Neural crest cell (in vitro differentiated cells): ENCODE measurements at regions not wholly inside any gene's neighbourhood (a gene's known extent, or its start where the extent isn't known, plus 50 kb on each side); places are given as distances from the start of the nearest gene placed in this dataset.

Experiments used
- DNase-seq: peaks from one replicate; pipeline ENCODE4 v3.0.0; 2021; ENCODE audit warnings: low read depth, mixed read lengths, low spot score
- H3K27ac Mint-ChIP-seq: one replicate; pipeline ENCODE4 v1.8.0; 2021; ENCODE audit warnings: mild to moderate bottlenecking, mixed read lengths; ENCODE audit not compliant: unreplicated experiment
- H3K27me3 Mint-ChIP-seq: 2 replicates; pipeline ENCODE4 v1.8.0; 2021; ENCODE audit warnings: low read depth, mild to moderate bottlenecking, mixed read lengths
- H3K36me3 Mint-ChIP-seq: 2 replicates; pipeline ENCODE4 v1.8.0; 2021; ENCODE audit warnings: low read depth, mild to moderate bottlenecking, mixed read lengths
- H3K4me1 Mint-ChIP-seq: 2 replicates; pipeline ENCODE4 v1.8.0; 2021; ENCODE audit warnings: mixed read lengths
- H3K4me3 Mint-ChIP-seq: one replicate; pipeline ENCODE4 v1.8.0; 2021; ENCODE audit warnings: mild to moderate bottlenecking, mixed read lengths
- H3K9me3 Mint-ChIP-seq: 2 replicates; pipeline ENCODE4 v1.8.0; 2021; ENCODE audit warnings: mixed read lengths
- CTCF ChIP-seq: fragments of 200-600 bp; sonication (generic); conservative IDR thresholded peaks from 2 replicates; pipeline ENCODE4 v1.5.0; 2021; ENCODE audit warnings: antibody characterized with exemption, mild to moderate bottlenecking

GRCh38 chr9:134494905-134495304 is 146.7 kb upstream of the COL5A1 start:
- Mint-ChIP-seq H3K4me3 (no peak overlapping the region), H3K4me1 (peaks cover 24% of the 10 kb centered on the region), H3K27me3 (no peaks in the 10 kb centered on the region), H3K36me3 (no peaks in the 10 kb centered on the region), H3K27ac (no peak overlapping the region), H3K9me3 (no peaks in the 10 kb centered on the region)
- DNase-seq = no peak
- TF ChIP-seq CTCF = no peak

- Mint-ChIP-seq H3K27me3 (no peaks in the 10 kb centered on the region), H3K9me3 (no peaks in the 10 kb centered on the region), H3K4me3 (no peak overlapping the region), H3K27ac (no peak overlapping the region), H3K36me3 (no peaks in the 10 kb centered on the region), H3K4me1 (peaks cover 24% of the 10 kb centered on the region)
- DNase-seq = no peak
- TF ChIP-seq CTCF = no peak
Measured at GRCh38 chr9:134495881-134496412, 145.7 kb upstream of the COL5A1 start.

GRCh38 chr9:134496413-134497282 is 145.0 kb upstream of the COL5A1 start:
- no peaks in the 10 kb centered on the region for H3K36me3 Mint-ChIP-seq
- H3K4me1 Mint-ChIP-seq = peaks cover 19% of the 10 kb centered on the region
- H3K9me3 Mint-ChIP-seq = no peaks in the 10 kb centered on the region
- no peak overlapping the region for H3K4me3 Mint-ChIP-seq
- no peak overlapping the region for H3K27ac Mint-ChIP-seq
- DNase-seq = no peak
- TF ChIP-seq CTCF = no peak
- H3K27me3 Mint-ChIP-seq = no peaks in the 10 kb centered on the region

GRCh38 chr9:134497283-134497860 is 144.2 kb upstream of the COL5A1 start:
- peaks cover 13% of the 10 kb centered on the region for H3K4me1 Mint-ChIP-seq

GRCh38 chr9:134498814-134499166 is 142.8 kb upstream of the COL5A1 start:
- no peak for DNase-seq
- Mint-ChIP-seq H3K4me1 (peaks cover 5% of the 10 kb centered on the region), H3K9me3 (no peaks in the 10 kb centered on the region), H3K27ac (no peak overlapping the region), H3K27me3 (no peaks in the 10 kb centered on the region), H3K36me3 (no peaks in the 10 kb centered on the region), H3K4me3 (no peak overlapping the region)
- TF ChIP-seq CTCF = no peak

More at GRCh38 chr9:134497283-134497860, 144.2 kb upstream of the COL5A1 start:
- no peak for DNase-seq
- Mint-ChIP-seq H3K9me3 (no peaks in the 10 kb centered on the region), H3K27ac (no peak overlapping the region), H3K4me3 (no peak overlapping the region), H3K36me3 (no peaks in the 10 kb centered on the region), H3K27me3 (no peaks in the 10 kb centered on the region)
- TF ChIP-seq CTCF = no peak
